ENCODE measurements at regions not wholly inside any gene's neighbourhood (a gene's known extent, or its start where the extent isn't known, plus 50 kb on each side); places are given as distances from the start of the nearest gene placed in this dataset.

- no TSS peak for BruUV-seq (replicated peaks)
- no peak for TF ChIP-seq EZH2 (IDR thresholded peaks at IDR 0.05; ENCODE audit: borderline replicate concordance, low read depth, low read length, severe bottlenecking)
- TF ChIP-seq MYC (IDR thresholded peaks at IDR 0.05; ENCODE audit: low read depth, low read length) = no peak
- TF ChIP-seq JUN (IDR thresholded peaks at IDR 0.05; ENCODE audit: borderline replicate concordance, insufficient read depth, insufficient read length, low read depth) = no peak
- TF ChIP-seq MAX (IDR thresholded peaks at IDR 0.05; ENCODE audit: insufficient read depth, insufficient read length) = no peak
- TF ChIP-seq POLR2A (IDR thresholded peaks at IDR 0.05; ENCODE audit: low read depth, low read length) = no peak
- no peak for TF ChIP-seq POLR2AphosphoS5 (IDR thresholded peaks at IDR 0.05; ENCODE audit: insufficient read depth, low read depth, low read length)
- TF ChIP-seq CTCF (IDR thresholded peaks at IDR 0.05; ENCODE audit: extremely low read depth in 1 of 2, insufficient read depth in 1 of 2, low read depth in 1 of 2, low read length in 2 of 2) = no peak
- TF ChIP-seq FOS (IDR thresholded peaks at IDR 0.05; ENCODE audit: borderline replicate concordance, insufficient read depth, low read length) = no peak
- no peak for TF ChIP-seq GATA2 (IDR thresholded peaks at IDR 0.05; ENCODE audit: insufficient read depth, insufficient read length, low read depth, low read length)
- Histone ChIP-seq H4K20me1 (replicated peaks; ENCODE audit: control insufficient read depth, extremely low read depth, insufficient read depth, low read length) (no peaks in the 10 kb centered on the region), H3K4me2 (ENCODE audit: insufficient read depth, low read length) (no peak overlapping the region), H3K4me1 (ENCODE audit: control insufficient read depth, extremely low read depth, insufficient read depth, low read length) (no peaks in the 10 kb centered on the region), H3K79me2 (ENCODE audit: control insufficient read depth, insufficient read depth, low read length) (no peaks in the 10 kb centered on the region), H3K9me3 (replicated peaks; ENCODE audit: control insufficient read depth, insufficient read depth, low read length) (no peaks in the 10 kb centered on the region), H3K27ac (ENCODE audit: insufficient read depth, low read depth, low read length) (no peak overlapping the region), H2AFZ (ENCODE audit: low read depth, low read length) (no peak overlapping the region), H3K4me3 (replicated peaks in 1 of 3; ENCODE audit: insufficient read depth in 1 of 3, low read depth in 1 of 3, low read length in 3 of 3) (no peak overlapping the region), H3K27me3 (ENCODE audit: control insufficient read depth in 2 of 2, insufficient read depth in 2 of 2, low read length in 2 of 2) (no peaks in the 10 kb centered on the region), H3K9me1 (replicated peaks; ENCODE audit: control insufficient read depth, extremely low read depth, insufficient read depth, low read length) (no peaks in the 10 kb centered on the region), H3K9ac (replicated peaks; ENCODE audit: extremely low read depth, insufficient read depth, low read length) (no peak overlapping the region), H3K36me3 (ENCODE audit: control insufficient read depth in 2 of 2, extremely low read depth in 1 of 2, insufficient read depth in 2 of 2, low read length in 2 of 2) (no peaks in the 10 kb centered on the region)
- ChIA-PET POLR2A (no interaction called here), CTCF (no interaction called here)
- dilution Hi-C loops (cut with MboI; ENCODE audit: extremely low pct_ligation_motif_present, low sequenced_read_pairs) = no loop called here
- intact Hi-C loops (cut with micrococcal nuclease) = no loop called here
- FAIRE-seq = no peak
- DNase-seq (ENCODE audit: low read depth, low spot score) = no peak
Observed at GRCh38 chrX:40496728-40497127, 84.0 kb upstream of the ATP6AP2 start.

Data from endothelial cell of umbilical vein (primary cell).